ENCODE measurements at regions not wholly inside any gene's neighbourhood (a gene's known extent, or its start where the extent isn't known, plus 50 kb on each side); places are given as distances from the start of the nearest gene placed in this dataset.
"Not testable (repeated sequence)": the region's sequence is repeated elsewhere in the genome, so short reads cannot be mapped to it uniquely, and the experiment has no call there.

GRCh38 chr11:90282551-90283071, 59.8 kb upstream of the CHORDC1 start:
- H3K9me3 ChIP-seq (ENCODE audit: control insufficient read depth in 5 of 5, low read length in 5 of 5); H3K9ac ChIP-seq (ENCODE audit: low read length in 5 of 5); H3K36me3 ChIP-seq (ENCODE audit: control insufficient read depth in 5 of 5, insufficient read depth in 5 of 5, low read length in 5 of 5); H3K4me3 ChIP-seq (ENCODE audit: low read depth in 1 of 5, low read length in 5 of 5); H3K27ac ChIP-seq (ENCODE audit: low read depth, low read length); H3K4me1 ChIP-seq (ENCODE audit: control insufficient read depth in 5 of 5, insufficient read depth in 5 of 5, low read length in 5 of 5); H3K27me3 ChIP-seq (ENCODE audit: control insufficient read depth in 5 of 5, insufficient read depth in 4 of 5, low read length in 5 of 5): not testable (repeated sequence)

- Histone ChIP-seq H3K9ac (ENCODE audit: low read length in 5 of 5) (no peak overlapping the region), H3K27me3 (ENCODE audit: control insufficient read depth in 5 of 5, insufficient read depth in 4 of 5, low read length in 5 of 5) (no peaks in the 10 kb centered on the region), H3K4me1 (ENCODE audit: control insufficient read depth in 5 of 5, insufficient read depth in 5 of 5, low read length in 5 of 5) (no peaks in the 10 kb centered on the region), H3K9me3 (ENCODE audit: control insufficient read depth in 5 of 5, low read length in 5 of 5) (no peaks in the 10 kb centered on the region), H3K27ac (ENCODE audit: low read depth, low read length) (no peak overlapping the region), H3K4me3 (ENCODE audit: low read depth in 1 of 5, low read length in 5 of 5) (no peak overlapping the region), H3K36me3 (ENCODE audit: control insufficient read depth in 5 of 5, insufficient read depth in 5 of 5, low read length in 5 of 5) (no peaks in the 10 kb centered on the region)
Observed at GRCh38 chr11:90274362-90274761, 51.5 kb upstream of the CHORDC1 start.
